HepG2 (cell line): ENCODE measurements at regions not wholly inside any gene's neighbourhood (a gene's known extent, or its start where the extent isn't known, plus 50 kb on each side); places are given as distances from the start of the nearest gene placed in this dataset.

Source experiments
- ATAC-seq: fragments of 200-7000 bp; cut with Tn5 transposase; 3 replicates; pipeline ENCODE4 v1.9.1; 2020; ENCODE audit warnings: mild to moderate bottlenecking, moderate library complexity
- BruUV-seq: library from RNA; stranded (reverse); fragments of 400-500 nt; replicated peaks from 2 replicates; lab custom pipeline; 2021; lab: Mats Ljungman, UMichigan
- CTCF ChIA-PET: fragments of 300-600 bp; formaldehyde crosslinking; extraction: SDS; loops from one replicate; lab custom pipeline; 2021; ENCODE audit warnings: low total read pairs, inconsistent platforms, low intra/inter-chr PET ratio; lab: Yijun Ruan, JAX
- POLR2A ChIA-PET: fragments of 350-600 bp; sonication (Branson Sonifier 250); formaldehyde crosslinking; loops from one replicate; lab custom pipeline; 2020; ENCODE audit warnings: antibody characterized with exemption, inconsistent platforms; lab: Yijun Ruan, JAX
- DNase-seq: peaks from one replicate; pipeline ENCODE4 v3.0.0-alpha.2; 2015; ENCODE audit warnings: low spot score
- FAIRE-seq: peaks from 3 replicates; lab custom pipeline; 2011; peaks lifted over from hg19 to GRCh38; lab: Jason Lieb, UNC
- H2AFZ ChIP-seq: one replicate; pipeline ENCODE4 v1.6.1; 2011; ENCODE audit warnings: low read length, inconsistent platforms
- H3K27ac ChIP-seq: fragments of 300-600 bp; 3 replicates; pipeline ENCODE4 v1.8.0; 2011; ENCODE audit warnings: mixed run types, mild to moderate bottlenecking, mixed read lengths, low read length, inconsistent platforms; ENCODE audit not compliant: insufficient read depth; ENCODE audit errors: extremely low read length
- H3K27me3 ChIP-seq, 2 experiments: fragments of 200-600 bp in 1 of 2; 2 replicates in 1 of 2; 3 replicates in 1 of 2; pipeline versions ENCODE4 v1.6.0 to v1.8.0; 2011; ENCODE audit warnings: low read length in 2 of 2, mild to moderate bottlenecking in 2 of 2, moderate library complexity in 2 of 2, inconsistent platforms in 1 of 2; ENCODE audit not compliant: insufficient read depth in 2 of 2, control insufficient read depth in 1 of 2
- H3K36me3 ChIP-seq, 2 experiments: fragments of 200-600 bp in 1 of 2; replicated peaks in 1 of 2; 2 replicates in 1 of 2; 3 replicates in 1 of 2; pipeline versions ENCODE4 v1.5.1 to v1.8.0; 2011; ENCODE audit warnings: low read length in 2 of 2, inconsistent platforms in 1 of 2; ENCODE audit not compliant: insufficient read depth in 2 of 2, control insufficient read depth in 1 of 2
- H3K4me1 ChIP-seq: 2 replicates; pipeline ENCODE4 v1.5.1; 2012; ENCODE audit warnings: low read length, inconsistent platforms; ENCODE audit not compliant: insufficient read depth
- H3K4me2 ChIP-seq: 2 replicates; pipeline ENCODE4 v1.6.0; 2011; ENCODE audit warnings: low read depth, low read length, inconsistent platforms
- H3K4me3 ChIP-seq, 3 experiments: fragments of 200-600 bp in 1 of 3; sonication (generic), shearing (Covaris generic) in 1 of 3; replicated peaks in 1 of 3; 2 replicates each; pipeline ENCODE4 v1.5.1; 2011 to 2016; ENCODE audit warnings: low read length in 3 of 3, inconsistent platforms in 2 of 3, low read depth in 2 of 3, mild to moderate bottlenecking in 2 of 3, control low read depth in 1 of 3, mixed read lengths in 1 of 3; ENCODE audit not compliant: insufficient read depth in 1 of 3
- H3K79me2 ChIP-seq: one replicate; pipeline ENCODE4 v1.6.1; 2011; ENCODE audit warnings: low read length, inconsistent platforms; ENCODE audit not compliant: insufficient read depth
- H3K9ac ChIP-seq: 2 replicates; pipeline ENCODE4 v1.6.0; 2011; ENCODE audit warnings: mild to moderate bottlenecking, low read depth, low read length, inconsistent platforms; ENCODE audit not compliant: insufficient read depth
- H3K9me3 ChIP-seq: 2 replicates; pipeline ENCODE4 v1.5.1; 2012; ENCODE audit warnings: mild to moderate bottlenecking, low read length
- H4K20me1 ChIP-seq: 2 replicates; pipeline ENCODE4 v1.6.0; 2011; ENCODE audit warnings: inconsistent platforms, mild to moderate bottlenecking, low read length, moderate library complexity; ENCODE audit not compliant: insufficient read depth
- ATF3 ChIP-seq: sonication (generic); formaldehyde crosslinking; IDR thresholded peaks from 2 replicates; pipeline ENCODE4 v1.4.0; 2020; ENCODE audit warnings: missing genetic modification reagents
- CTCF ChIP-seq: sonication (generic); formaldehyde crosslinking; IDR thresholded peaks from 2 replicates; pipeline ENCODE4 v1.5.0; 2020; ENCODE audit warnings: mild to moderate bottlenecking, missing genetic modification reagents, moderate library complexity
- NAIF1 ChIP-seq: sonication (generic); formaldehyde crosslinking; IDR thresholded peaks from 2 replicates; pipeline ENCODE4 v1.5.0; 2020; ENCODE audit warnings: mild to moderate bottlenecking, missing genetic modification reagents, borderline replicate concordance
- STAG1 ChIP-seq: sonication (generic); formaldehyde crosslinking; IDR thresholded peaks from 2 replicates; pipeline ENCODE4 v1.4.0; 2020; ENCODE audit warnings: missing genetic modification reagents
- ZNF724P ChIP-seq: sonication (generic); formaldehyde crosslinking; IDR thresholded peaks from 2 replicates; pipeline ENCODE4 v1.8.0; 2022; ENCODE audit warnings: missing genetic modification reagents, borderline replicate concordance
- WGBS: methylation state at CpG from one replicate; pipeline ENCODE4 v1.1.6; 2017; ENCODE audit warnings: low lambda C conversion rate; 5-methylcytosine and 5-hydroxymethylcytosine counted together
- in situ Hi-C: cut with HindIII; loops from 2 replicates; pipeline ENCODE4 v1.10.0; 2017; ENCODE audit warnings: low pct_unique_long_range_greater_than_20kb; ENCODE audit not compliant: extremely low pct_ligation_motif_present
- intact Hi-C: fragments of 100-400 bp; cut with micrococcal nuclease; formaldehyde crosslinking; loops from one replicate; pipeline ENCODE4 v1.10.0; 2022; ENCODE audit not compliant: unreplicated experiment

- TF ChIP-seq ZNF724P (CRISPR knock-in tag), result no peak
- no peak for TF ChIP-seq ATF3
- TF ChIP-seq, all 625 proteins: peak for 0
Observed at GRCh38 chr1:2912424-2913061, 108.7 kb upstream of the ACTRT2 start (continued).

DNA sequence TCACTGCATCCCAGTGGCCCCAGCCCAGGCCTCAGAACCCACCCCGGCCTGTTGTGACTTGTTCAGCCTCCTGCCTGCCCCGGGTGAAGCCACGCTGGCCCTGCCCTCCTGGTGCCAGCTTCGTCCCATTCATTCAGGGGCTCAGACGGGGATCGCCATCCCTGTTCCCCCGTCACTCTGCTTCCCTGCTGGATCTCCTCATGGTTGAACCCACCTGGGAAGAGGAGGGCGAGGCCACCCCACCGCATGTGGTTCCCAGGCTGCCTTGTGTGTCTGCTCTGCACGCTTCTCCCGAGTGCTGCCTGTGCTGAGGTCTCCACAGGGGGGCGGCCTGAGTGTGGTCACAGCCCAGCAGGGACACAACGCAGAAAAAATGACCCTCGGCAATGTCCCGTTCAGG lies 108.2 kb upstream of the ACTRT2 start:
- CTCF ChIA-PET, result no interaction called here

More for the DNA sequence above, 108.2 kb upstream of the ACTRT2 start:
- H3K4me2 ChIP-seq, result no peak overlapping the region
- intact Hi-C loops (no loop called here), in situ Hi-C loops (no loop called here)
- TF ChIP-seq CTCF (CRISPR knock-in tag) (peak; percentile 36; the same call in 1 of the 2 replicates), STAG1 (CRISPR knock-in tag) (peak; percentile 21; the same call in 1 of the 2 replicates), NAIF1 (CRISPR knock-in tag) (no peak)
- TF ChIP-seq, all 625 proteins: peak for 2
- FAIRE-seq (no peak), DNase-seq (no peak), ATAC-seq (peak; percentile 51)
- POLR2A ChIA-PET, result no interaction called here
- Histone ChIP-seq H4K20me1 (0 out of 2 replicates have a peak, but pooled peaks cover 2% of the 10 kb centered on the region), H3K79me2 (no peaks in the 10 kb centered on the region), H2AFZ (no peak overlapping the region), H3K27me3 (peaks cover 4 to 38% of the 10 kb centered on the region in 2 experiments; a peak in 4 of 5 replicates), H3K4me1 (peaks cover 5% of the 10 kb centered on the region; the same call in 1 of the 2 replicates), H3K4me3 (no peak overlapping the region), H3K27ac (no peak overlapping the region), H3K36me3 (no peaks in the 10 kb centered on the region), H3K9ac (no peak overlapping the region), H3K9me3 (no peaks in the 10 kb centered on the region)
- WGBS, result 70% methylated on average over 2 of the region's 15 CpGs
- BruUV-seq, result no TSS peak
